ENCODE measurements at regions not wholly inside any gene's neighbourhood (a gene's known extent, or its start where the extent isn't known, plus 50 kb on each side); places are given as distances from the start of the nearest gene placed in this dataset.
"Not testable (repeated sequence)": the region's sequence is repeated elsewhere in the genome, so short reads cannot be mapped to it uniquely, and the experiment has no call there.

GRCh38 chr6:9131616-9132015 lies 696.3 kb upstream of the SLC35B3 start:
- DNase-seq, result no peak

GRCh38 chr6:9131201-9131600 lies 695.9 kb upstream of the SLC35B3 start:
- DNase-seq, result no peak

GRCh38 chr6:9128970-9129369 lies 693.6 kb upstream of the SLC35B3 start:
- DNase-seq, result no peak

- no peak for DNase-seq
Measured at GRCh38 chr6:9126878-9127560, 691.7 kb upstream of the SLC35B3 start.

- DNase-seq, result not testable (repeated sequence)
Measured at GRCh38 chr6:9126034-9126433, 690.7 kb upstream of the SLC35B3 start.

GRCh38 chr6:9121549-9121948 lies 686.2 kb upstream of the SLC35B3 start:
- no peak for DNase-seq

- DNase-seq, result no peak
Measured at GRCh38 chr6:9116026-9116425, 680.7 kb upstream of the SLC35B3 start.

- no peak for DNase-seq
Measured at GRCh38 chr6:9112544-9112943, 677.2 kb upstream of the SLC35B3 start.

GRCh38 chr6:9103876-9104521 lies 668.7 kb upstream of the SLC35B3 start:
- no peak for DNase-seq

- DNase-seq, result no peak
Measured at GRCh38 chr6:9101920-9102319, 666.6 kb upstream of the SLC35B3 start.

GRCh38 chr6:9100869-9101580 lies 665.7 kb upstream of the SLC35B3 start:
- DNase-seq, result no peak

- DNase-seq, result no peak
Measured at GRCh38 chr6:9095729-9096128, 660.4 kb upstream of the SLC35B3 start.

GRCh38 chr6:9095137-9095536 lies 659.8 kb upstream of the SLC35B3 start:
- DNase-seq, result no peak

GRCh38 chr6:9089724-9090123 lies 654.4 kb upstream of the SLC35B3 start:
- no peak for DNase-seq

- DNase-seq, result no peak
Measured at GRCh38 chr6:9087470-9087869, 652.1 kb upstream of the SLC35B3 start.

- DNase-seq, result no peak
Measured at GRCh38 chr6:9086331-9086730, 651.0 kb upstream of the SLC35B3 start.

- no peak for DNase-seq
Measured at GRCh38 chr6:9085709-9086070, 650.3 kb upstream of the SLC35B3 start.

- DNase-seq, result no peak
Measured at GRCh38 chr6:9085054-9085708, 649.8 kb upstream of the SLC35B3 start.

- DNase-seq, result no peak
Measured at GRCh38 chr6:9083108-9083507, 647.8 kb upstream of the SLC35B3 start.

- DNase-seq, result no peak
Measured at GRCh38 chr6:9066726-9067125, 631.4 kb upstream of the SLC35B3 start.

GRCh38 chr6:9064156-9064555 lies 628.8 kb upstream of the SLC35B3 start:
- DNase-seq, result no peak

GRCh38 chr6:9062596-9062995 lies 627.3 kb upstream of the SLC35B3 start:
- DNase-seq, result no peak

- no peak for DNase-seq
Measured at GRCh38 chr6:9057937-9058336, 622.6 kb upstream of the SLC35B3 start.

- no peak for DNase-seq
Measured at GRCh38 chr6:9056556-9056955, 621.2 kb upstream of the SLC35B3 start.

All from stimulated activated CD4-positive, alpha-beta T cell treated with anti-CD3 and anti-CD28 coated beads, Interleukin-2, amount 100 ng/mL, for 24 hours (primary cell).